ENCODE measurements at regions not wholly inside any gene's neighbourhood (a gene's known extent, or its start where the extent isn't known, plus 50 kb on each side); places are given as distances from the start of the nearest gene placed in this dataset.
"Not testable (repeated sequence)": the region's sequence is repeated elsewhere in the genome, so short reads cannot be mapped to it uniquely, and the experiment has no call there.

DNA sequence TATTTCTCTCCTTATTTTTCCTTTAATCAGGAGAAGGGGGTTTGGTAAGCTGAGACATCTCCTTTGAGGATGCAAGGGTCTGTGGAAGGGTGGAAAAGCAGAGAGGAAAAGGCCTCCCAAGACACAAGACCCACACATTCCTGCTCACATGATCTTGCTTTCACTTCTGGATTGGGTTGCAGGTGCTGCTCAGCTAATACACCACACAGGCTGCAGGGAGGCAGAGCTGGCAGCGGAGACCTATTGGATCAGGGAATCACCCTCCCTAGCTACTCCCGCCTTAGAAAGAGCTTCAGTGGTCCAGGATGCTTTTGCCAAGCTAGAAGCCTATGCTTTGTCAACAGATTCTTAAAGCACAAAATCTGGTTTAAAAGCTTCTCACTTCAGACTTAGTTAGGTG is 87.6 kb upstream of the IL33 start:
- Histone ChIP-seq H3K36me3 (ENCODE audit: control insufficient read depth, insufficient read depth, low read length) (no peaks in the 10 kb centered on the region), H3K9me3 (ENCODE audit: control insufficient read depth, low read length) (no peaks in the 10 kb centered on the region), H3K9ac (ENCODE audit: low read length) (no peak overlapping the region)

DNA sequence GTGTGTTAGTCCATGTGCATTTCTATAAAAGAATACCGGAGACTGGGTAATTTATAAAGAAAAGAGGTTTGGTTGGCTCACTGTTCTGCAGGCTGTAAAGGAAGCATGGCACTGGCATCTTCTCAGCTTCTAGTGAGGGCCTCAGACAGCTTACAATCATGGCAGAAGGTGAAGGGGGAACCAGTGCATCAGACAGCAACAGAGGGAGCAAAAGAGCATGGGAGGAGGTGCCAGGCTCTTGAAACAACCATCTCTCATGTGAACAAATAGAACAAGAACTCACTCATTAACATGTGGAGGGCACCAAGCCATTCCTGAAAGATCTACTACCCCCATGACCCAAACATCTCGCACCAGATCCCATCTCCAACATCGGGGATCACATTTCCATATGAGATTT is 89.2 kb upstream of the IL33 start:
- Histone ChIP-seq H3K4me3 (ENCODE audit: low read length) (no peak overlapping the region), H3K4me1 (ENCODE audit: control insufficient read depth, insufficient read depth, low read length) (no peaks in the 10 kb centered on the region), H3K9me3 (ENCODE audit: control insufficient read depth, low read length) (no peaks in the 10 kb centered on the region), H3K9ac (ENCODE audit: low read length) (no peak overlapping the region), H3K36me3 (ENCODE audit: control insufficient read depth, insufficient read depth, low read length) (no peaks in the 10 kb centered on the region), H3K27me3 (ENCODE audit: control insufficient read depth, insufficient read depth, low read length) (no peaks in the 10 kb centered on the region)

More for the DNA sequence above, 87.6 kb upstream of the IL33 start:
- no peaks in the 10 kb centered on the region for H3K4me1 ChIP-seq (ENCODE audit: control insufficient read depth, insufficient read depth, low read length)
- H3K4me3 ChIP-seq (ENCODE audit: low read length) = no peak overlapping the region
- H3K27me3 ChIP-seq (ENCODE audit: control insufficient read depth, insufficient read depth, low read length) = no peaks in the 10 kb centered on the region

DNA sequence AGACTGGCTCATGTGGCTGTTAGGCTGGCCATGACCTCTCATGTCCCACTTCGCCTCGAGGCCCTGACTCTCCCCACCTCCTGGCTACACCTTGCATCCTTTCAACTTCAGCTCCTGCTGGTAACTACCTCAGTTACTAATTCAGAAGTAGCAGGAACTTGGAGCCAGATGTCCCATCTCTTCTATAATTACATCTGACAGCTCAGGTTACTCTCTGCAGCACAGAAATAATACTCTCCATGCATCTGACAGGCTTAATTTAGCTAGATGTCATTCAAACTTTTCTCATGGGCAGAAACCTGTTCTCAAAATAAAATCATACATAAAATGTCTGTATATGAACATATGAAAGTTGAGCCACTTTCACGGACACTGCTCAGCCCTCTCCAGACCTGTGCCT is 92.2 kb upstream of the IL33 start:
- Histone ChIP-seq H3K4me1 (ENCODE audit: control insufficient read depth, insufficient read depth, low read length) (no peaks in the 10 kb centered on the region), H3K36me3 (ENCODE audit: control insufficient read depth, insufficient read depth, low read length) (no peaks in the 10 kb centered on the region), H3K9me3 (ENCODE audit: control insufficient read depth, low read length) (no peaks in the 10 kb centered on the region), H3K9ac (ENCODE audit: low read length) (no peak overlapping the region), H3K4me3 (ENCODE audit: low read length) (no peak overlapping the region), H3K27me3 (ENCODE audit: control insufficient read depth, insufficient read depth, low read length) (no peaks in the 10 kb centered on the region)

DNA sequence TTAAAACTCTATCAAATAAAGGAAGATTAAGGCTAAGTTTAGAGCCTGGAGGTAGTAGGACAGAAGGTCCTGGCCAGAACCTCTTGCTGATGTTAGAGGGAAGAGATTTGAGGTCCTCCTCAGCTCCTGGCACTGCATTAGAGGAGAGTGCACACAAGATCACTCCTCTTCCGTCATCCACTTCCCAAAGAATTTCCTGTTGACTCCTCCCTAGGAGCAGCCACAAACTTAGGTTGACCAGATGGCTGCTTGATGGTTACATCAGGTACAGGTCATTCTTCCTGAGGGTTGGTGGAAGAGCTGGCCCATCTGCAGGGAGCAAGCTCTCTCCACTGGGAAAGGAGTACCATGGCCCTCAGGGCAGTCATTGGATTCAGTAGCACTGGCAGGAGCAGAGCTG is 93.9 kb upstream of the IL33 start:
- Histone ChIP-seq H3K27me3 (ENCODE audit: control insufficient read depth, insufficient read depth, low read length) (no peaks in the 10 kb centered on the region), H3K4me1 (ENCODE audit: control insufficient read depth, insufficient read depth, low read length) (no peaks in the 10 kb centered on the region)

DNA sequence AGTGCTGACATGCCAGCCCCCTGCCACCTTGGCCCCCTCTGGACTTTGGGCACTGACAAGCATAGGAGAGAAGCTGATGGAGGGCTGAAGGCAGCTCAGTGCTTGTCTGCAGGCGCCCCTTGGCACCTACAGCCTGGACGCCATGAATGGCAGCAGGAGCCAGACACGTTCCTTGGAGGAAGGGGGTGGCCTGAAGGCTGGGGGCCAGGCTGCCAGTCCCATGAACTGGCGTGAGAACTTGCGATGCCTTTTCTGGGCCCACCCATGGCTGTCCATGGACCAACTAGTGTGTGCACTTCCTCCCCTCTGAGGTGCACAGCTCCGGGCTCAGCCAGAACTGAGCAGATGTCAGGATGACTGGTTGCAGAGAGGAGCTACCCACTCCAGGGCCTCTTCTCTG is 99.0 kb upstream of the RANBP6 start:
- H3K4me3 ChIP-seq (ENCODE audit: low read length) = no peak overlapping the region
- H3K4me1 ChIP-seq (ENCODE audit: control insufficient read depth, insufficient read depth, low read length) = no peaks in the 10 kb centered on the region
- no peak overlapping the region for H3K9ac ChIP-seq (ENCODE audit: low read length)
- no peaks in the 10 kb centered on the region for H3K27me3 ChIP-seq (ENCODE audit: control insufficient read depth, insufficient read depth, low read length)
- H3K9me3 ChIP-seq (ENCODE audit: control insufficient read depth, low read length) = no peaks in the 10 kb centered on the region
- no peaks in the 10 kb centered on the region for H3K36me3 ChIP-seq (ENCODE audit: control insufficient read depth, insufficient read depth, low read length)

More for the DNA sequence above, 93.9 kb upstream of the IL33 start:
- Histone ChIP-seq H3K4me3 (ENCODE audit: low read length) (no peak overlapping the region), H3K36me3 (ENCODE audit: control insufficient read depth, insufficient read depth, low read length) (no peaks in the 10 kb centered on the region), H3K9me3 (ENCODE audit: control insufficient read depth, low read length) (no peaks in the 10 kb centered on the region), H3K9ac (ENCODE audit: low read length) (no peak overlapping the region)

DNA sequence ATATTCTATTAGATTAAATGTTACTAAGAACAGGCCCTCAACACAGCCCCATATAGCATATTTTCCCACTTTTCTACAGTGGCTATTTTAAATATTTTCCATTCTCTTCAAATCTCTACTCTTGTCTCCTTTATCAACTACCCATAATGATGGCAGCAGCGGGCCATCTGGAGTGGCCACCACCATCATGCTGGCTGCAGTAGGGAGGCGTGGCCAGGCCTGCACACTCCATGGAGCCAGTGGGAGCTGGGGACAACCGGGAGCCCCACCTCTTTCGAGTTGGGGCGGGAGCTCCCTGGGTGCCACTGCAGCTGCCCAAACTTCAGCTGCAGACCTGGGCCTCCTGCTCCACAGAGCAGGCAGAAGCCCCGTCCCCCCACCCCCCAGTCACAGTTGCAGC is 98.4 kb upstream of the RANBP6 start:
- no peak overlapping the region for H3K9ac ChIP-seq (ENCODE audit: low read length)
- no peaks in the 10 kb centered on the region for H3K36me3 ChIP-seq (ENCODE audit: control insufficient read depth, insufficient read depth, low read length)
- no peaks in the 10 kb centered on the region for H3K9me3 ChIP-seq (ENCODE audit: control insufficient read depth, low read length)
- H3K4me3 ChIP-seq (ENCODE audit: low read length) = no peak overlapping the region
- H3K27me3 ChIP-seq (ENCODE audit: control insufficient read depth, insufficient read depth, low read length) = no peaks in the 10 kb centered on the region
- H3K4me1 ChIP-seq (ENCODE audit: control insufficient read depth, insufficient read depth, low read length) = peaks cover 4% of the 10 kb centered on the region

DNA sequence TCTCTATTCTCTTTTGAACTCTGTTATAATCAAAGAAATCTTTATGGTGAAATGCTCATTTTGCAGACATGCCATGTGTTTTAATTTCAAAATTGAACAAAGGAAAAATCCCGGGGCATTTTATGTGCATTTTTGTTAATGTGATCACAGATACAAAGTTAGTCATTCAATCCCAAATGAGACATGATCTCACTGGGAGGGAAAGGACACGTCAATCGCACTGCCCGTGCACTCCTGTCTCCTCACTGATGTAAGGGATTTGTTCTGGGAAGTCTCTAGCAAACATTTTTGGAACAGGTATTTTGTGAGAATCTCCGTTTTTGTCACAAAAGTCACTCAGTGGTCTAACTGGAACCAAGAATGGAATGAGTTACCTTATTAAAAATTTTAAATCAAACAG is 97.9 kb upstream of the RANBP6 start:
- no peaks in the 10 kb centered on the region for H3K27me3 ChIP-seq (ENCODE audit: control insufficient read depth, insufficient read depth, low read length)
- H3K36me3 ChIP-seq (ENCODE audit: control insufficient read depth, insufficient read depth, low read length) = no peaks in the 10 kb centered on the region
- no peak overlapping the region for H3K9ac ChIP-seq (ENCODE audit: low read length)
- no peaks in the 10 kb centered on the region for H3K9me3 ChIP-seq (ENCODE audit: control insufficient read depth, low read length)
- no peak overlapping the region for H3K4me3 ChIP-seq (ENCODE audit: low read length)
- peaks cover 4% of the 10 kb centered on the region for H3K4me1 ChIP-seq (ENCODE audit: control insufficient read depth, insufficient read depth, low read length)

DNA sequence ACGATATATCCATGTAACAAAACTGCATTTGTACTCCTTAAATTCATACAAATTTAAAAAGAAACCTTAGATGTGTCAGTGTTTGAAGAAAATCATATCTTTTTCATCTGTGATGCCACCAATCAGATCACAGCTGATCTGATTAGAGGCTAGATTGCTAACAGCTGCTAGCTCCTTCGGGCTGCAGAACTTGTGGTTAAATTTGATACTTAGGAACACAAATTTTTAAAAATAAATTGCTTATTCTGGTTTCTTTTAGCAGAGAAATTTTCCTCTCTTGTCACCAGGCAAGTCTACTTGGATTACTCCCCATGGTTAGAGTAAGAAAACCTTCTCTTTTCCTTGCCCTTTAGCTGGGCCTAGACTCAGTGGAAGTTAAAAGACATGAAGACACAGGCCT is 94.6 kb upstream of the RANBP6 start:
- Histone ChIP-seq H3K4me3 (ENCODE audit: low read length) (no peak overlapping the region), H3K27me3 (ENCODE audit: control insufficient read depth, insufficient read depth, low read length) (no peaks in the 10 kb centered on the region), H3K9me3 (ENCODE audit: control insufficient read depth, low read length) (no peaks in the 10 kb centered on the region), H3K36me3 (ENCODE audit: control insufficient read depth, insufficient read depth, low read length) (no peaks in the 10 kb centered on the region), H3K4me1 (ENCODE audit: control insufficient read depth, insufficient read depth, low read length) (peaks cover 10% of the 10 kb centered on the region), H3K9ac (ENCODE audit: low read length) (no peak overlapping the region)

DNA sequence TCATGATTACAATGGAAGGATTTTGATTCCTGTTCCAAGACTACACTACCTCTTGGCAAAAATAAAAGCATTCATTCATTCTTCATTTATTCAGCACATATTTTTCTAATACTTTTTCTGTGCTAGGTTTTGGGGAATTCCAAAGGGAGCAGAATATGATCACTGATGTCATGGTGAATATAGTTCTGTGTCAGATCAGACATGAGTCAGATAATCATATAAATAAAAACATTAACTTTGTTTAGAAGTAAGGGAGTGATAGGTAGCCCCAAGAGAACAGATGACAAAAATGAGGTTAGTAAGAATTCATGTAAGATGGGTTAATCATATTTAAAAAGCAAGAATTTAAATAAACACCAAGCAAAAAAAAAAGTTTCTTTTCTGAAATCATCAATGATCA is 94.1 kb upstream of the RANBP6 start:
- Histone ChIP-seq H3K9me3 (ENCODE audit: control insufficient read depth, low read length) (no peaks in the 10 kb centered on the region), H3K4me1 (ENCODE audit: control insufficient read depth, insufficient read depth, low read length) (peaks cover 10% of the 10 kb centered on the region), H3K36me3 (ENCODE audit: control insufficient read depth, insufficient read depth, low read length) (no peaks in the 10 kb centered on the region), H3K9ac (ENCODE audit: low read length) (no peak overlapping the region), H3K27me3 (ENCODE audit: control insufficient read depth, insufficient read depth, low read length) (no peaks in the 10 kb centered on the region), H3K4me3 (ENCODE audit: low read length) (no peak overlapping the region)

DNA sequence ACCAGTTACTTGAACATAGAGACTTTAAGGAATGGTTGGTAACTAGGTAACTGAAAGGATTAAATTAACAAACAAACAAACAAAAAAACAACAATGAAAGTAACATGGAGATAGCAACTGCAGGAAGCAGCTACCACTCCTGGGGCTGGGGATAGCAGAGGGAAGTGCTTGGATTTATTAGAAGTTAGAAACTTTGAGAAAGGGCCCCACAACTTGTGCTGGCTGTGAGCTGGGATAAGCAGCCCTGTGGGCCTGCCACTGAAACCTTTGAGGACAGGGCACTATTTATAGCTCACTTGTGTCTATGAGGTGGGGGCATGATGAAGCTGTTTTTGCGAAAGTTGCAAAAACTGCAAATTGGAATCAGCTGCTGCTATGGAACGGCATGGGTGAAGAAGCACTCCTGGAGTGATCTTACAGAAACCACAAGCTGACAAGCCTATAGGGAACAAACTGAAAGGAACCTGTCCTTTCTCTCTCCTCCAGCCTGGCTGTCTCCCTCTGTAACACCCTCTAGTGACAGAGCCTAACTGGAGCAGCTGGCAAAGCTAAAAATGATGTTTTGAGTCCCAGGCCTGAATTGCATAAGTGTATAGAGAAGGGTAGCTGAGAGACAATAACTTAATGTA is 91.4 kb upstream of the RANBP6 start:
- Histone ChIP-seq H3K4me3 (ENCODE audit: low read length) (no peak overlapping the region), H3K4me1 (ENCODE audit: control insufficient read depth, insufficient read depth, low read length) (peaks cover 10% of the 10 kb centered on the region), H3K36me3 (ENCODE audit: control insufficient read depth, insufficient read depth, low read length) (no peaks in the 10 kb centered on the region), H3K9ac (ENCODE audit: low read length) (peak overlapping the region; percentile 19), H3K27me3 (ENCODE audit: control insufficient read depth, insufficient read depth, low read length) (no peaks in the 10 kb centered on the region), H3K9me3 (ENCODE audit: control insufficient read depth, low read length) (no peaks in the 10 kb centered on the region)

DNA sequence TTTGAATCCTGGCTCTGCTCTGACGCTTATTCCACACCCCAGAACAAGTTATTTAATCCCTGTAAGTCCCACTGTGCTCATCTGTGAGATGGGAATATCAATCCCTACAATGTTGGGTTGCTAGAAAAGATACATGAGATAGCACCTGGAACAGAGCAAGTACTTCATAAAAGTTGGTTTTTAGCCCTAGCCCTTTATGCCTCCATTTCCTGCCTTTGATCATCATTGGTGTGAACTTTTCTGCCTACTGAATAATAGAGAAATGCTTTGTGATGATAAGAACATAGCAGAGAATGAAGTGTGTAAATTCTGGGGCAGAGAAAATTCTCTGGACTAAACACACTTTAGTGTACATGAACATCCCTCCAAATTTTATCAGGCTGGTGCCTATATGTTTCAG is 90.3 kb upstream of the RANBP6 start:
- H3K4me1 ChIP-seq (ENCODE audit: control insufficient read depth, insufficient read depth, low read length) = peaks cover 10% of the 10 kb centered on the region
- H3K27me3 ChIP-seq (ENCODE audit: control insufficient read depth, insufficient read depth, low read length) = no peaks in the 10 kb centered on the region
- no peaks in the 10 kb centered on the region for H3K9me3 ChIP-seq (ENCODE audit: control insufficient read depth, low read length)
- H3K9ac ChIP-seq (ENCODE audit: low read length) = no peak overlapping the region
- no peak overlapping the region for H3K4me3 ChIP-seq (ENCODE audit: low read length)
- H3K36me3 ChIP-seq (ENCODE audit: control insufficient read depth, insufficient read depth, low read length) = no peaks in the 10 kb centered on the region

DNA sequence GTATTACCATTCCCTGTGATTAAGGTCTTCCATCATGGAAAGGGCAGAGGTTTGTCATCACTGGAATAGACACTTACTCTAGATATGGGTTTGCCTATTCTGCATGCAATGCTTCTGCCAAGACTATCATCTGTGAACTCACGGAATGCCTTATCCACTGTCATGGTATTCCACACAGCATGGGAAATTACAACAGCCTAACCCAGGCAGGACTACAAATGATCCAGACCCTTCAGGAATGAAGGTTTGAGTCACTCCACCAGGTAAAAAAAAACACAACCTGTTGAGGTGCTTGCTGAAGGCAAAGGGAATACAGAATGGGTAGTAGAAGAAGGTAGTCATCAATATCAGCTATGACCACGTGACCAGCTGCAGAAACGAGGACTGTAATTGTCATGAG is 89.0 kb upstream of the RANBP6 start:
- not testable (repeated sequence) for H3K27me3 ChIP-seq (ENCODE audit: control insufficient read depth, insufficient read depth, low read length); H3K9ac ChIP-seq (ENCODE audit: low read length); H3K9me3 ChIP-seq (ENCODE audit: control insufficient read depth, low read length); H3K36me3 ChIP-seq (ENCODE audit: control insufficient read depth, insufficient read depth, low read length); H3K4me3 ChIP-seq (ENCODE audit: low read length)
- H3K4me1 ChIP-seq (ENCODE audit: control insufficient read depth, insufficient read depth, low read length) = peaks cover 10% of the 10 kb centered on the region

DNA sequence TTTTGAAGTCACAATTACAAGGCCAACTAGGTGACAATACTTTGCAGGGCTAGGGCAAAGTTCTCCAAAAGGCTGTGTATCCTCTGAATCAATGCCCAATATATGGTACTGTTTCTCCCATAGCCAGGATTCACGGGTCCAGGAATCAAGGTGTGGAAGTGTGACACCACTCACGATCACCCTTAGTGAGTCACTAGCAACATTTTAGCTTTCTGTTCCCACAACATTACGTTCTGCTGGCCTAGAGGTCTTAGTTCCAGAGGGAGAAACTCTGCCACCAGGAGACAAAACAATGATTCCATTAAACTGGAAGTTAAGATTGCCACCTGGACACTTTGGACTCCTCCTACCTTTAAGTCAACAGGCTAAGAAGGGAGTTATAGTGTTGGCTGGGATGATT is 88.5 kb upstream of the RANBP6 start:
- H3K9me3 ChIP-seq (ENCODE audit: control insufficient read depth, low read length); H3K4me3 ChIP-seq (ENCODE audit: low read length); H3K36me3 ChIP-seq (ENCODE audit: control insufficient read depth, insufficient read depth, low read length); H3K9ac ChIP-seq (ENCODE audit: low read length); H3K4me1 ChIP-seq (ENCODE audit: control insufficient read depth, insufficient read depth, low read length); H3K27me3 ChIP-seq (ENCODE audit: control insufficient read depth, insufficient read depth, low read length): not testable (repeated sequence)
